CD14-positive monocyte (primary cell): ENCODE measurements at regions not wholly inside any gene's neighbourhood (a gene's known extent, or its start where the extent isn't known, plus 50 kb on each side); places are given as distances from the start of the nearest gene placed in this dataset.

ENCODE experiments used
- DNase-seq, 3 donors: peaks; one replicate each; pipeline ENCODE4 v3.0.0-alpha.2; 2011 to 2022
- H2AFZ ChIP-seq: 2 replicates; pipeline ENCODE4 v1.6.0; 2012; ENCODE audit warnings: mild to moderate bottlenecking, low read depth, low read length, inconsistent platforms; ENCODE audit not compliant: insufficient read depth, poor library complexity, severe bottlenecking
- H3K27ac ChIP-seq, 2 donors: 1 replicate in 1 of 2; 2 replicates in 1 of 2; pipeline ENCODE4 v1.5.1; 2012 to 2013; ENCODE audit warnings: low read length in 2 of 2, control low read depth in 1 of 2, inconsistent platforms in 1 of 2, low read depth in 1 of 2, mild to moderate bottlenecking in 1 of 2
- H3K27me3 ChIP-seq, 2 donors: one replicate each; pipeline versions ENCODE4 v1.6.0 to v1.6.1; 2011 to 2013; ENCODE audit warnings: low read length in 2 of 2; ENCODE audit not compliant: control insufficient read depth in 2 of 2, insufficient read depth in 2 of 2
- H3K36me3 ChIP-seq, 2 donors: replicated peaks in 1 of 2; 1 replicate in 1 of 2; 2 replicates in 1 of 2; pipeline versions ENCODE4 v1.5.1 to v1.6.1; 2012 to 2013; ENCODE audit warnings: low read length in 2 of 2, control low read depth in 1 of 2, inconsistent platforms in 1 of 2, mild to moderate bottlenecking in 1 of 2; ENCODE audit not compliant: insufficient read depth in 2 of 2, control insufficient read depth in 1 of 2
- H3K4me1 ChIP-seq, 2 donors: 1 replicate in 1 of 2; 2 replicates in 1 of 2; pipeline versions ENCODE4 v1.5.1 to v1.6.1; 2012 to 2013; ENCODE audit warnings: low read length in 2 of 2, control low read depth in 1 of 2, inconsistent platforms in 1 of 2, mild to moderate bottlenecking in 1 of 2, moderate library complexity in 1 of 2; ENCODE audit not compliant: insufficient read depth in 2 of 2, control insufficient read depth in 1 of 2
- H3K4me2 ChIP-seq: replicated peaks from 2 replicates; pipeline ENCODE3; 2012; ENCODE audit warnings: low read length, moderate library complexity, mild to moderate bottlenecking; ENCODE audit not compliant: poor library complexity, severe bottlenecking; ENCODE audit errors: extremely low read depth
- H3K4me3 ChIP-seq, 3 experiments: fragments of 200-600 bp in 1 of 3; sonication (generic) in 1 of 3; replicated peaks in 1 of 3; 1 replicate in 2 of 3; 2 replicates in 1 of 3; pipeline ENCODE4 v1.5.1; 2011 to 2013; ENCODE audit warnings: low read length in 3 of 3, mild to moderate bottlenecking in 3 of 3, control low read depth in 2 of 3, low read depth in 2 of 3, inconsistent platforms in 1 of 3, moderate library complexity in 1 of 3
- H3K79me2 ChIP-seq: 2 replicates; pipeline ENCODE4 v1.6.0; 2012; ENCODE audit warnings: mild to moderate bottlenecking, control low read depth, inconsistent platforms, low read length, moderate library complexity; ENCODE audit not compliant: insufficient read depth
- H3K9ac ChIP-seq: 2 replicates; pipeline ENCODE4 v1.6.0; 2017; ENCODE audit warnings: low read length, mild to moderate bottlenecking; ENCODE audit not compliant: insufficient read depth, poor library complexity, severe bottlenecking
- H3K9me3 ChIP-seq, 2 donors: replicated peaks in 1 of 2; 1 replicate in 1 of 2; 2 replicates in 1 of 2; pipeline versions ENCODE4 v1.5.1 to v1.6.1; 2012 to 2013; ENCODE audit warnings: low read length in 2 of 2, control low read depth in 1 of 2; ENCODE audit not compliant: control insufficient read depth in 1 of 2, insufficient read depth in 1 of 2
- H4K20me1 ChIP-seq: 2 replicates; pipeline ENCODE4 v1.6.0; 2012; ENCODE audit warnings: mild to moderate bottlenecking, low read length, control low read depth, moderate library complexity; ENCODE audit not compliant: insufficient read depth
- H3K27ac Mint-ChIP-seq, 7 donors: one replicate each; pipeline ENCODE4 v1.8.0; 2020; ENCODE audit warnings: mild to moderate bottlenecking in 7 of 7, mixed read lengths in 7 of 7, moderate library complexity in 6 of 7, inconsistent platforms in 2 of 7
- H3K27me3 Mint-ChIP-seq, 3 donors: one replicate each; pipeline ENCODE4 v1.8.0; 2021 to 2022; ENCODE audit warnings: low read depth in 3 of 3, mild to moderate bottlenecking in 3 of 3, mixed read lengths in 3 of 3, moderate library complexity in 3 of 3, inconsistent platforms in 1 of 3
- H3K36me3 Mint-ChIP-seq, 2 donors: one replicate each; pipeline ENCODE4 v1.8.0; 2020; ENCODE audit warnings: mixed read lengths in 2 of 2, inconsistent platforms in 1 of 2, mild to moderate bottlenecking in 1 of 2
- H3K4me1 Mint-ChIP-seq: one replicate; pipeline ENCODE4 v1.8.0; 2020; ENCODE audit warnings: mild to moderate bottlenecking, mixed read lengths
- H3K4me3 Mint-ChIP-seq, 2 donors: one replicate each; pipeline ENCODE4 v1.8.0; 2020; ENCODE audit warnings: mild to moderate bottlenecking in 2 of 2, mixed read lengths in 2 of 2, moderate library complexity in 1 of 2
- H3K9me3 Mint-ChIP-seq, 7 donors: one replicate each; pipeline ENCODE4 v1.8.0; 2020 to 2022; ENCODE audit warnings: mixed read lengths in 7 of 7, mild to moderate bottlenecking in 6 of 7, moderate library complexity in 6 of 7, inconsistent platforms in 2 of 7
- WGBS: methylation state at CpG from one replicate; pipeline ENCODE4 v1.1.5; 2013; ENCODE audit warnings: missing lambda C conversion rate; ENCODE audit not compliant: insufficient coverage; 5-methylcytosine and 5-hydroxymethylcytosine counted together
- intact Hi-C, 2 donors: fragments of 100-400 bp; cut with micrococcal nuclease; formaldehyde crosslinking; loops; one replicate each; pipeline versions ENCODE4 v1.15.0 to v1.15.1; 2023
- TF ChIP-seq, protein P1 (sequence below): fragments of 200-600 bp; IDR thresholded peaks from one replicate; pipeline ENCODE4 v1.8.0; 2022; ENCODE audit warnings: antibody characterized with exemption, mild to moderate bottlenecking

DNA sequence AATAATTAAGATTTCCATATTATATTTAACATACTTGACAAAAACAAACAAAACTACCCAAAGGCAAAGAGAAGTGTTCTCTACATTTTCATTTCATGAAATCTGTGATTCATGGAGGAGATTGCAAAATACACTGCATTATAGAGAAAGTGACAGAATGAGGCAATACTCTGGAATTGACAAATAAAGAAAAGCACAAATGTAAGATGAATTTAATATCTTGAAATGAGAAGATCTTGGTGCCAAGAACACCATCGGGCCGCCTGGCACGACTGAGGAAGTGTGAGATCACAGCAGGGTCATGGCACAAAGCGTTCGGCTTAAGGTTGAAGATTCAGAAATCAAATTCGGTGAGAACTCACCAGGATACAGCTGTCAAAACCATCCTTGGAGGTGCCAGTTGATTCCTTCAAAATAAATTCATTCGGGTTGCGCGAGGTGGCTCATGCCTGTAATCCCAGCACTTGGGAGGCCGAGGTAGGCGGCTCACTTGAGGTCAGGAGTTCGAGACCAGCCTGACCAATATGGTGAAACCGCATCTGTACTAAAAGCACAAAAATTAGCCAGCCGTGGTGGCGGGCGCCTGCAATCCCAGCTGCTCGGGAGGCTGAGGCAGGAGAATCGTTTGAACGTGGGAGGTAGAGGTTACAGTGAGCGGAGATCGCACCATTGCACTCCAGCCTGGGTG lies 174.0 kb upstream of the PFKP start:
- Histone ChIP-seq H3K9ac (no peak overlapping the region), H3K4me3 (no peak overlapping the region), H3K4me2 (peak overlapping the region; percentile 15), H3K27ac (peak overlapping the region; percentile 31 to 64), H3K79me2 (no peaks in the 10 kb centered on the region), H3K9me3 (no peaks in the 10 kb centered on the region), H3K27me3 (no peaks in the 10 kb centered on the region), H4K20me1 (no peaks in the 10 kb centered on the region), H3K36me3 (no peaks in the 10 kb centered on the region), H2AFZ (no peak overlapping the region), H3K4me1 (peaks cover 20 to 23% of the 10 kb centered on the region in 2 donors)
- Mint-ChIP-seq H3K4me1 (peaks cover 27% of the 10 kb centered on the region), H3K36me3 (no peaks in the 10 kb centered on the region), H3K27ac (peak overlapping the region; percentile 47 to 91 (median 82)), H3K9me3 (peaks cover 0 to 7% (median 0%) of the 10 kb centered on the region in 7 donors), H3K4me3 (peak overlapping the region in 1 of 2 donors; percentile 3), H3K27me3 (no peaks in the 10 kb centered on the region)
- intact Hi-C loops: no loop called here
- TF ChIP-seq, protein P1, sequence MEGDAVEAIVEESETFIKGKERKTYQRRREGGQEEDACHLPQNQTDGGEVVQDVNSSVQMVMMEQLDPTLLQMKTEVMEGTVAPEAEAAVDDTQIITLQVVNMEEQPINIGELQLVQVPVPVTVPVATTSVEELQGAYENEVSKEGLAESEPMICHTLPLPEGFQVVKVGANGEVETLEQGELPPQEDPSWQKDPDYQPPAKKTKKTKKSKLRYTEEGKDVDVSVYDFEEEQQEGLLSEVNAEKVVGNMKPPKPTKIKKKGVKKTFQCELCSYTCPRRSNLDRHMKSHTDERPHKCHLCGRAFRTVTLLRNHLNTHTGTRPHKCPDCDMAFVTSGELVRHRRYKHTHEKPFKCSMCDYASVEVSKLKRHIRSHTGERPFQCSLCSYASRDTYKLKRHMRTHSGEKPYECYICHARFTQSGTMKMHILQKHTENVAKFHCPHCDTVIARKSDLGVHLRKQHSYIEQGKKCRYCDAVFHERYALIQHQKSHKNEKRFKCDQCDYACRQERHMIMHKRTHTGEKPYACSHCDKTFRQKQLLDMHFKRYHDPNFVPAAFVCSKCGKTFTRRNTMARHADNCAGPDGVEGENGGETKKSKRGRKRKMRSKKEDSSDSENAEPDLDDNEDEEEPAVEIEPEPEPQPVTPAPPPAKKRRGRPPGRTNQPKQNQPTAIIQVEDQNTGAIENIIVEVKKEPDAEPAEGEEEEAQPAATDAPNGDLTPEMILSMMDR: no peak
- WGBS: 72% methylated on average over 12 of the region's 21 CpGs
- DNase-seq: peak; percentile 46 to 74 (median 62)

DNA sequence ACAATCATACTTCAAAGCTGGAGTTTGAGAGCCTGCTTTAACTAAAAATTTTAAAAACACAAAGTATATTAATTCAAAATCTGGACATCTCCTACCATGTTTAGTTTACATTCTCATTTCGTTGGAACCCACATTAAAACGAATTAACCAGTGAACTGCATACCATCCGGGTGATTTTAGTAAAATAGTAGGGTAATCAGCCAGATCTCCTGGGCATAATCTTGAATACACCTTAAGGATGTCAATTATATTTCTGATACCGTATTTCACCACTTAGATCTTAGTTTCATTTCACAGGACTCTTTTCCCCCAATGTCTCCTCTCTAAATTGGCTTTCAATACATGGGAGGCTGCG lies 175.6 kb upstream of the PFKP start:
- peak overlapping the region in 1 of 7 donors; percentile 25 for H3K27ac Mint-ChIP-seq
- Histone ChIP-seq H3K36me3 (no peaks in the 10 kb centered on the region), H3K9me3 (no peaks in the 10 kb centered on the region), H3K79me2 (no peaks in the 10 kb centered on the region), H3K27ac (no peak overlapping the region), H3K4me3 (no peak overlapping the region), H3K4me2 (no peak overlapping the region), H2AFZ (no peak overlapping the region), H3K27me3 (no peaks in the 10 kb centered on the region), H3K4me1 (peaks cover 7% of the 10 kb centered on the region in 2 donors), H4K20me1 (no peaks in the 10 kb centered on the region), H3K9ac (no peak overlapping the region)
- H3K9me3 Mint-ChIP-seq: peaks cover 0 to 4% (median 0%) of the 10 kb centered on the region in 7 donors
- H3K36me3 Mint-ChIP-seq: no peaks in the 10 kb centered on the region
- WGBS: no CpG with 5 or more reads among the region's 5 CpGs
- no peak for DNase-seq
- intact Hi-C loops: no loop called here
- no peak overlapping the region for H3K4me3 Mint-ChIP-seq
- peaks cover 0 to 1% (median 0%) of the 10 kb centered on the region in 3 donors for H3K27me3 Mint-ChIP-seq
- TF ChIP-seq, protein P1: no peak
- H3K4me1 Mint-ChIP-seq: peaks cover 14% of the 10 kb centered on the region
